BE2C (cell line): ENCODE measurements at regions not wholly inside any gene's neighbourhood (a gene's known extent, or its start where the extent isn't known, plus 50 kb on each side); places are given as distances from the start of the nearest gene placed in this dataset.

Experiments
- DNase-seq: peaks from one replicate; pipeline ENCODE4 v3.0.0-alpha.2; 2020
- H3K27me3 ChIP-seq: fragments of 250-450 bp; sonication (Bioruptor Pico); 2 replicates; pipeline ENCODE4 v1.5.1; 2020; ENCODE audit warnings: mild to moderate bottlenecking
- H3K36me3 ChIP-seq: fragments of 250-450 bp; sonication (Bioruptor Pico); 2 replicates; pipeline ENCODE4 v1.5.1; 2020; ENCODE audit warnings: mild to moderate bottlenecking
- H3K4me1 ChIP-seq: fragments of 250-450 bp; sonication (Bioruptor Pico); 2 replicates; pipeline ENCODE4 v1.5.1; 2020
- H3K4me3 ChIP-seq: 2 replicates; pipeline ENCODE4 v1.5.1; 2011; ENCODE audit warnings: low read depth, low read length
- H3K9me3 ChIP-seq: fragments of 250-450 bp; sonication (Bioruptor Pico); 2 replicates; pipeline ENCODE4 v1.5.1; 2020
- TF ChIP-seq, protein P1 (sequence below): IDR thresholded peaks from 2 replicates; pipeline ENCODE4 v1.5.1; 2012; ENCODE audit warnings: mild to moderate bottlenecking, low read depth, low read length

DNA sequence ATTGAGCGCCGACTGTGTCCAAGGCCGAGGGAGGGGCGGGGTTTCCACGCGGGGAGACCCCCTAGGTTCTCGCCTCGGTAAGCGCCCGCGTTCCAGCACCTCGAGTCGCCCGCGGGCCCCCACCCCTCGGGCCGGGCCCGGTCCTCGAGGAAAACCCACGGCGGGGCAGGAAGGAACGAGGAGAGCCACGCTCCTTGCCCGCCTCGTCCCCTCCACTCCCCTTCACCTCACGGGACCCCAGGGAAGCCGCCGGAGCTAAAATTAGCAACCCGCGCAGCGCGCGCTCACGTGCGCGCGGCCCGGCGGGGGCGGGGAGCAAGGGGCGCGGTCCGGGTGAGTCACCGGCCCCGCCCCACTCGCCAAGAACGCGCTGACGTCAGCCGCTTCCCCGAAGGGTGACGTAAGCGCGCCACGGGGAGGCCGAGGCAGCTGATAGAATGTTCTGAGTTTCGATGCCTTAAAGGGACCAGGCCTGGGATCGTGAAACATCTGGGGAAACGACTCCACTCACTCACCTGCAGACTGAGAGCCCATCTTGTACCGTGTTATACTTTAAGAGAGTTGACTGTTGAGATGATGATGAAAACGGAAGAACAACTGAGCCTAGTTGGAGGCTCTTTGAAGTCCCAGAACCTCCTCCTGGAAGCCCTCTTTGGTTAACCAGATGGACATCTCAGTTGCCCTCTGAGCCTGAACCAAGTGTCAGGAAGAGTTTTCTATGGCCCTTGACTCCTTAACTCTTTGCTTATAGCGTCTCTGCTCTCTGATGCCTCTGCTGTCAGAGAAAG is 49.7 kb upstream of the ATF3 start:
- DNase-seq = peak; percentile 92
- H3K36me3 ChIP-seq = no peaks in the 10 kb centered on the region
- TF ChIP-seq, protein P1, sequence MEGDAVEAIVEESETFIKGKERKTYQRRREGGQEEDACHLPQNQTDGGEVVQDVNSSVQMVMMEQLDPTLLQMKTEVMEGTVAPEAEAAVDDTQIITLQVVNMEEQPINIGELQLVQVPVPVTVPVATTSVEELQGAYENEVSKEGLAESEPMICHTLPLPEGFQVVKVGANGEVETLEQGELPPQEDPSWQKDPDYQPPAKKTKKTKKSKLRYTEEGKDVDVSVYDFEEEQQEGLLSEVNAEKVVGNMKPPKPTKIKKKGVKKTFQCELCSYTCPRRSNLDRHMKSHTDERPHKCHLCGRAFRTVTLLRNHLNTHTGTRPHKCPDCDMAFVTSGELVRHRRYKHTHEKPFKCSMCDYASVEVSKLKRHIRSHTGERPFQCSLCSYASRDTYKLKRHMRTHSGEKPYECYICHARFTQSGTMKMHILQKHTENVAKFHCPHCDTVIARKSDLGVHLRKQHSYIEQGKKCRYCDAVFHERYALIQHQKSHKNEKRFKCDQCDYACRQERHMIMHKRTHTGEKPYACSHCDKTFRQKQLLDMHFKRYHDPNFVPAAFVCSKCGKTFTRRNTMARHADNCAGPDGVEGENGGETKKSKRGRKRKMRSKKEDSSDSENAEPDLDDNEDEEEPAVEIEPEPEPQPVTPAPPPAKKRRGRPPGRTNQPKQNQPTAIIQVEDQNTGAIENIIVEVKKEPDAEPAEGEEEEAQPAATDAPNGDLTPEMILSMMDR = 0 out of 2 replicates have a peak, but pooled peaks have one; percentile 12
- no peaks in the 10 kb centered on the region for H3K27me3 ChIP-seq
- H3K4me3 ChIP-seq = peak overlapping the region; percentile 72
- H3K4me1 ChIP-seq = no peaks in the 10 kb centered on the region
- H3K9me3 ChIP-seq = no peaks in the 10 kb centered on the region
